ENCODE measurements at regions not wholly inside any gene's neighbourhood (a gene's known extent, or its start where the extent isn't known, plus 50 kb on each side); places are given as distances from the start of the nearest gene placed in this dataset.
"Not testable (repeated sequence)": the region's sequence is repeated elsewhere in the genome, so short reads cannot be mapped to it uniquely, and the experiment has no call there.

DNA sequence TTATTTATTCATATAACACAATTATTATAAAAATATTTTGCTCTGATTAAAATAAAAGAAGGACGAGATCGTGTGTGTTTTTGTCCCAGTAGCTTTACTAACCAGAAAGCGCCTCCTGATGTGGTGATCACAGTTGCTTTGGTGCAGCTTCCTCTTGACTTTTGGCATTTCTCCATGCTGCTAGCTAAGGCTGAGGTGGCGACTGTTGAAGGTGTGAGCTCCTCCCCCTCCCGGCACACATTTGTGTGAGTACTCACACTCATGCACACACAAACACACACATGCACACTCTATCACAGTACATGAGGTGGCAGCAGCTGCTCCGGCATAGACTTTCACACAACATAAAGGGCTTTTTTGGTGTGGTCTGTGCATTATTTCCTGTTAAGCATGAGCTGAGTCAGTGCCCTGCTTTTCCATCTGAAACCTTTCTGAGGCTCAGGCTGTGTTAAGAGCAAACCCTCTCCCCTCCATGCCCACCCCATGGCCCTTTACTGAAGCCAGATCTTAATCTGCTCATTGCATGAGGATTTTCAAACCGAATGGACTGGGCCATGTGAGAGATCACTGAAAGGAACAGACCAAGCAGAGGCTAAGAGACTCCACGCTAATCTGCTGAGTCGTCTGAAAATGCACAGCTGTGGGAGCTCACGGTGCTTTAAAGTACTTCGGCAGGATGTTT, 53.3 kb downstream of the FOXD4L1 start:
- peak; percentile 31 to 35 for DNase-seq (ENCODE audit: low read depth in 2 of 2)

DNA sequence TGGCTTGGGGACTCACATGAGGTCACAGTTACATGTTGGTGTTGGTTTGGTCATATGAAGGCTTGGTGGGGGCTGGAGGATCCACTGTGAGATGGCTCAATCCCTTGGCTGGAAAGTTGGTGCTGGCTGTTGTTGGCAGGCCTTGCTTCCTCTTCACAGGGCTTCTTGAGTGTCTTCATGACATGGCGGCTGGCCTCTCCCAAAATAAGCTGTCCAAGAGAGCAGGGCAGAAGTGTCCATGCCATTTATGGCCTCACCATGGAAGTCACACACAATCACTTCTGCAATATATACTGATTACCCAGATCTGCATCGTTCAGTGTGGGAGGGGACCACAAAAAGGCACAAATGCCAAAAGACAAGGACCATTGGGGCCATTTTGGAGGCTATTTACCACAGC, 61.4 kb downstream of the FOXD4L1 start:
- not testable (repeated sequence) for DNase-seq (ENCODE audit: low read depth in 2 of 2)

DNA sequence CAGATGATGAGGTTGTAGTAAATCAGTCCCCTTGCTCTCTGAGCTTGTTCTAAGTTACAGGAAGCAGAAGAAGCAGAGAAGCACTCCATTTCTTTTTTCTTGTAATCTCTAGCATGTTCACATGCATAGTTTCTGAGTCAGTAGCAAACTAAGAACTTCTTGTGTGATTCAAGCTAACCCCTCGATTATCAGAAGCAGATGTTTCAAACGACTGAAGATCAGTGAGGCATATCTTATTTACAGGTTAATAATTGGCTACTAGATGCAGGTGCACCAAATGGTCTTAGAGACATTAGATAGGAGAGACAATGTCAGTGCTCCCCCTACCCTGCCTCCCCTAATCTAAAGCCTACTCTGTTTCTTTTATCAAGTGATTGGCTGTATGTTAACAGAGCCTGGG, 64.2 kb downstream of the FOXD4L1 start:
- not testable (repeated sequence) for DNase-seq (ENCODE audit: low read depth in 2 of 2)

DNA sequence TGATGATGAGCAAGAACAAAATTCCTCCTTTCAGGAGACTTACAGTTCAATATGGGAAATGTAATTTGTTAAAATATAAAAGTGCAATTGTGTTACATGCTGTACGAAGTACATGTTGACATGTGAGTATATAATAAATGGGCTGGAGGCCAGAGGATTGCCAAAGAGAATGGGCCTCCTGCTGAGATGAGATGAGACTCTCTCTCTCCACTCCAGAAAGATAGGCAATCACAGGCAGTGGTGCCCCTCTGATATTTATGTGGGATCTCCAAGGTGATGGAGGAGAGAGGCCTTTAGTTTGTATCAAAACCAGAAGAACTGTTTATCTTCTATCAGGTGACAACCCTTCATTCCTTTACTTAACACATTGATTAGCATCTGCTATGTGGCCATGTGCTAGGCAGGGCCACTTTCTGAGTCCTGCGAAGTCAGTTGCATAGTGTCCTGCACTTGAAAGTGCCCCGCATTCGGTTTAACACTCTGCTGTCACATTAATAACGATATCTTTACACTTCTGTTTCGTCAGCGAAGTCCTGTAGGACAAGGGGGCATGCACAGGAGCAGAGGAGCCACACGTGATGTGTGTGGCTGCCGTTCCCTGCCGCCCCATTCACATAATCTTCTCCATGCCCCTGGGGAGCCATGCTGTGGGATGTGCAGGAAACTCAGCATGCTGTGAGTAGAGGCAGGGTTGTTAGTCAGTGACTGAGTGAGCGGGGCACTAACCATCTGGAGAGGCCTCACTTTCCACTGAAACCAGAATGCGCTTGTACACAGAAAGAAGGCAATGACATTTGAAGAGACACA, 60.2 kb upstream of the RABL2A start:
- DNase-seq (ENCODE audit: low read depth in 2 of 2), result not testable (repeated sequence)

- not testable (repeated sequence) for DNase-seq (ENCODE audit: low read depth in 2 of 2)
Observed at GRCh38 chr2:113567481-113567849, 59.6 kb upstream of the RABL2A start.

GRCh38 chr2:113568231-113568630, 58.8 kb upstream of the RABL2A start:
- DNase-seq (ENCODE audit: low read depth in 2 of 2), result not testable (repeated sequence)

DNA sequence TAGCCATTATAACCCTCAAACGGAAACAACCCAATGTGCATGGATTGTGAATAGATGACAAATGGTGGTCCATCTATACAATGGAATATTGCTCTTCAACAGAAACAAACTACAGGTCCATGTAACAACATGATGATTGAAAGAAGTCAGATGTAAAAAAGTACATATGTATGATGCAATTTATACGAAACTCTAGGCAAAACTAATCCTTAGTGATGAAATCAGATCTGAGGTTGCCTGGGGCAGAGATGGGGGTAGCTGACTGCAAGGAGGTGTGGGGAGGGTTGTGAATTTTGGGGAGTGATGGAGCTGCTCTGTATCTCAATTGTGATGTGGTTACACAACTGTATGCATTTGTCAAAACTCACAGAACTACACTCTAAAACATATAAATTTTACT, 57.0 kb upstream of the RABL2A start:
- not testable (repeated sequence) for DNase-seq (ENCODE audit: low read depth in 2 of 2)

GRCh38 chr2:113570509-113571009, 56.5 kb upstream of the RABL2A start:
- DNase-seq (ENCODE audit: low read depth in 2 of 2), result not testable (repeated sequence)

DNA sequence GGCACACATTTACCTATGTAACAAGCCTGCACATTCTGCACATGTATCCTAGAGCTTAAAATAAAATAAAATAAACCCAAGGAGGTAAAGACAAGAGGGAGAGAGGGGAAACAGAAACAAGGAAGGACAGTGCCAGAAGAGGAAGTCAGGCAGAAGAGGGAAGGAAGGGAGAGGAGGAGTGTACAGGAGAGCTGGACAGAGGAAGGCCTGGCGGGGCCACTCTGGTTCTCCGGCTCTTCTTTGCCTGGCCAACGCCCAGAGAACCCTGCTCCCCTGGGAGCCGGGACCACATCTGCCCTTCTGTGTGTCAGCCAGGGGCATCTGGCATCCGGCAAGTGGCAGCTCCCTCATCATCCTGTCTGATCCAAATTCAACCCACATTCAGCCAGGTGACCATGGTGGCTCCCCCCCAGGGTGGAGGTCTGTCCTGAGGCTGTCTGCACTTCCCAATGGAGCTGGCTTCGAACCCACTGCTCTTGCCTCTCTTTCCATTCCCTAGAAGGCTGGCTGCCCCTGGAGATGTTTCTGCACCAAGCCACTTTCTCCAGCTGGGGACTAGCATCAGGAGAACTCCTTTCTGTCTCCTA, 55.5 kb upstream of the RABL2A start:
- not testable (repeated sequence) for DNase-seq (ENCODE audit: low read depth in 2 of 2)

- DNase-seq (ENCODE audit: low read depth in 2 of 2), result not testable (repeated sequence)
Observed at GRCh38 chr2:113575721-113576120, 51.3 kb upstream of the RABL2A start.

DNA sequence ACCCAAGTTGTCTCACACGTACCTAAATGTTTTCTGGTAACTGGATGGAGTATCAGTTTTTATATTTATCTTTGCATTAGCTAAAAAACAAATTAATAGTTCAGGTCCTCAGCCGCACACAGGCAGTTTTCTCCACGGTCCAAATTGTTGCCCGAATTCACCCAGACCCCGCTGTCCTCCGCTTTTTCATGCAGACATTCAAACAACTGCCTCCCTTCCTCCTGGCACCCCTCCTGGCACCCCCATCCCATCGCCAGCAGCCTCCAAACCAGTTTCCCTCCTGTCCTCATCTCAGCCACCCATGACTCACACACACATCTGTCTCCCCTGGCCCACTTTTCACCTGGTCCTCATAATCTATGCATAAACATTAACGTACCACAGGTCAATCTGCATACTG, 50.7 kb upstream of the RABL2A start:
- not testable (repeated sequence) for DNase-seq (ENCODE audit: low read depth in 2 of 2)

Measured in stimulated activated CD8-positive, alpha-beta memory T cell treated with anti-CD3 and anti-CD28 coated beads, Interleukin-15, amount 100 ng/mL, for 4 hours (primary cell).